Hepatocyte (in vitro differentiated cells): ENCODE measurements at regions not wholly inside any gene's neighbourhood (a gene's known extent, or its start where the extent isn't known, plus 50 kb on each side); places are given as distances from the start of the nearest gene placed in this dataset.

Experiments
- CTCF ChIP-seq: fragments of 200-600 bp; sonication (generic); IDR thresholded peaks from 2 replicates; pipeline ENCODE4 v1.5.1; 2016; ENCODE audit warnings: antibody characterized with exemption, mild to moderate bottlenecking; ENCODE audit not compliant: poor library complexity
- EZH2phosphoT487 ChIP-seq: fragments of 200-600 bp; sonication (generic); IDR thresholded peaks from one replicate; pipeline ENCODE4 v1.6.1; 2018; ENCODE audit warnings: antibody characterized with exemption, mild to moderate bottlenecking, low read depth, moderate library complexity; ENCODE audit not compliant: unreplicated experiment, severe bottlenecking

- TF ChIP-seq CTCF (no peak), EZH2phosphoT487 (no peak)
Observed at GRCh38 chrX:137749246-137749645, 183.3 kb downstream of the ZIC3 start.
